ENCODE measurements at regions not wholly inside any gene's neighbourhood (a gene's known extent, or its start where the extent isn't known, plus 50 kb on each side); places are given as distances from the start of the nearest gene placed in this dataset.

DNA sequence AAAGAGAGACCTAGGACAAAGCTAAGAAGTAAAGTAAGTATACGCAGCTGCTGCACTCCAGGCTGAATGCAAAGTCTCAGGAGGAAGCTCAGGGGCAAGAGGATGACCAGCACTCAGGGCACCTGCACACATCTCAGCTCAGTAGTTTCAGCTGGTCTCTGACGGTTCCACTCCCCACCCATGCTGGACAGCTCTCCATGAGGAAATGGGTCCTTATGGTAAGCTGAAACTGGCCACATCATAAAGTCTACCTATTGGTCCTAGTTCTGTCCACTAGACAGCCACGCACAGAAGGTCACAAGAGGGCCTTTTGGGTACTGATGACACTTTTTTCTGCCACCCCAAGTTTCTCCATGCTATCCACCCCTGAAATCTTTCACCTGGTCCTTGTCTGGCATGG, 215.3 kb downstream of the TTC32 start (continued):
- no peak for TF ChIP-seq YY1 (IDR thresholded peaks at IDR 0.05; ENCODE audit: low read depth, low read length)
- TF ChIP-seq, protein P1, sequence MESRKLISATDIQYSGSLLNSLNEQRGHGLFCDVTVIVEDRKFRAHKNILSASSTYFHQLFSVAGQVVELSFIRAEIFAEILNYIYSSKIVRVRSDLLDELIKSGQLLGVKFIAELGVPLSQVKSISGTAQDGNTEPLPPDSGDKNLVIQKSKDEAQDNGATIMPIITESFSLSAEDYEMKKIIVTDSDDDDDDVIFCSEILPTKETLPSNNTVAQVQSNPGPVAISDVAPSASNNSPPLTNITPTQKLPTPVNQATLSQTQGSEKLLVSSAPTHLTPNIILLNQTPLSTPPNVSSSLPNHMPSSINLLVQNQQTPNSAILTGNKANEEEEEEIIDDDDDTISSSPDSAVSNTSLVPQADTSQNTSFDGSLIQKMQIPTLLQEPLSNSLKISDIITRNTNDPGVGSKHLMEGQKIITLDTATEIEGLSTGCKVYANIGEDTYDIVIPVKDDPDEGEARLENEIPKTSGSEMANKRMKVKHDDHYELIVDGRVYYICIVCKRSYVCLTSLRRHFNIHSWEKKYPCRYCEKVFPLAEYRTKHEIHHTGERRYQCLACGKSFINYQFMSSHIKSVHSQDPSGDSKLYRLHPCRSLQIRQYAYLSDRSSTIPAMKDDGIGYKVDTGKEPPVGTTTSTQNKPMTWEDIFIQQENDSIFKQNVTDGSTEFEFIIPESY (IDR thresholded peaks at IDR 0.05): no peak
- no peak for TF ChIP-seq TARDBP (IDR thresholded peaks at IDR 0.05; ENCODE audit: borderline replicate concordance)
- TF ChIP-seq, protein P2, sequence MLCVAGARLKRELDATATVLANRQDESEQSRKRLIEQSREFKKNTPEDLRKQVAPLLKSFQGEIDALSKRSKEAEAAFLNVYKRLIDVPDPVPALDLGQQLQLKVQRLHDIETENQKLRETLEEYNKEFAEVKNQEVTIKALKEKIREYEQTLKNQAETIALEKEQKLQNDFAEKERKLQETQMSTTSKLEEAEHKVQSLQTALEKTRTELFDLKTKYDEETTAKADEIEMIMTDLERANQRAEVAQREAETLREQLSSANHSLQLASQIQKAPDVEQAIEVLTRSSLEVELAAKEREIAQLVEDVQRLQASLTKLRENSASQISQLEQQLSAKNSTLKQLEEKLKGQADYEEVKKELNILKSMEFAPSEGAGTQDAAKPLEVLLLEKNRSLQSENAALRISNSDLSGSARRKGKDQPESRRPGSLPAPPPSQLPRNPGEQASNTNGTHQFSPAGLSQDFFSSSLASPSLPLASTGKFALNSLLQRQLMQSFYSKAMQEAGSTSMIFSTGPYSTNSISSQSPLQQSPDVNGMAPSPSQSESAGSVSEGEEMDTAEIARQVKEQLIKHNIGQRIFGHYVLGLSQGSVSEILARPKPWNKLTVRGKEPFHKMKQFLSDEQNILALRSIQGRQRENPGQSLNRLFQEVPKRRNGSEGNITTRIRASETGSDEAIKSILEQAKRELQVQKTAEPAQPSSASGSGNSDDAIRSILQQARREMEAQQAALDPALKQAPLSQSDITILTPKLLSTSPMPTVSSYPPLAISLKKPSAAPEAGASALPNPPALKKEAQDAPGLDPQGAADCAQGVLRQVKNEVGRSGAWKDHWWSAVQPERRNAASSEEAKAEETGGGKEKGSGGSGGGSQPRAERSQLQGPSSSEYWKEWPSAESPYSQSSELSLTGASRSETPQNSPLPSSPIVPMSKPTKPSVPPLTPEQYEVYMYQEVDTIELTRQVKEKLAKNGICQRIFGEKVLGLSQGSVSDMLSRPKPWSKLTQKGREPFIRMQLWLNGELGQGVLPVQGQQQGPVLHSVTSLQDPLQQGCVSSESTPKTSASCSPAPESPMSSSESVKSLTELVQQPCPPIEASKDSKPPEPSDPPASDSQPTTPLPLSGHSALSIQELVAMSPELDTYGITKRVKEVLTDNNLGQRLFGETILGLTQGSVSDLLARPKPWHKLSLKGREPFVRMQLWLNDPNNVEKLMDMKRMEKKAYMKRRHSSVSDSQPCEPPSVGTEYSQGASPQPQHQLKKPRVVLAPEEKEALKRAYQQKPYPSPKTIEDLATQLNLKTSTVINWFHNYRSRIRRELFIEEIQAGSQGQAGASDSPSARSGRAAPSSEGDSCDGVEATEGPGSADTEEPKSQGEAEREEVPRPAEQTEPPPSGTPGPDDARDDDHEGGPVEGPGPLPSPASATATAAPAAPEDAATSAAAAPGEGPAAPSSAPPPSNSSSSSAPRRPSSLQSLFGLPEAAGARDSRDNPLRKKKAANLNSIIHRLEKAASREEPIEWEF (IDR thresholded peaks at IDR 0.05; ENCODE audit: insufficient replicate concordance, low read depth, low read length): no peak
- TF ChIP-seq BRCA1 (IDR thresholded peaks at IDR 0.05; ENCODE audit: low read depth, low read length): no peak

DNA sequence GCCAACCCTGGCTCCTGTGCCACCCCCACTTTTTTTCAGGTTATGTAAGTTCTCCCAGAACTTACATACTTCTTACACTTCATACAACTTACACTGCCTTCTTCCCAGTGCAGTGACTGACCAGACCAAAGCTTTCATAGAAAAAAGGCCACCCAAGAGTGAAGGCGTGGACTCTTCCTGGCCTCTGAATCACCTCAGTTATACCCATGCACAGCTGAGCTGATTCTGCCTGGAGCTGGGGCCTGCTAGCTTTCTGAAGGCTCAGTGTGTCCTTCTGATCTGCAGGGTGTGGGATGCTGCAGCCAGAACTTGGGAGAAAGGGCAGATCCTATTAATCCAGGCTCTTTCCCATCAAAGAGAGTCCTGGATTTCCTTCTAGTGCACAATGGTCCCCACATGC, 216.1 kb downstream of the TTC32 start:
- intact Hi-C loops (cut with micrococcal nuclease; ENCODE audit: unreplicated experiment): loop anchor here (5.0 kb wide), 1 partner anchor 177 kb away; no protein-coding TSS in a partner anchor
- Histone ChIP-seq H3K27me3 (replicated peaks in 1 of 2; ENCODE audit: control insufficient read depth in 2 of 2, insufficient read depth in 2 of 2, low read length in 1 of 2) (no peaks in the 10 kb centered on the region; a peak in 1 of 4 replicates), H3K4me3 (no peak overlapping the region), H3K9ac (ENCODE audit: control insufficient read depth, insufficient read depth, low read length) (no peak overlapping the region), H4K20me1 (ENCODE audit: control insufficient read depth, insufficient read depth) (no peaks in the 10 kb centered on the region), H3K36me3 (ENCODE audit: control insufficient read depth in 2 of 2, insufficient read depth in 2 of 2, low read length in 1 of 2) (no peaks in the 10 kb centered on the region), H3K4me1 (ENCODE audit: control insufficient read depth, insufficient read depth, low read length) (no peaks in the 10 kb centered on the region), H3K9me3 (replicated peaks; ENCODE audit: control insufficient read depth, insufficient read depth, low read length) (no peaks in the 10 kb centered on the region), H3K79me2 (ENCODE audit: control insufficient read depth, insufficient read depth, low read length) (no peaks in the 10 kb centered on the region), H2AFZ (ENCODE audit: control insufficient read depth, low read depth, low read length) (no peak overlapping the region), H3K27ac (ENCODE audit: control insufficient read depth, insufficient read depth) (no peak overlapping the region), H3K4me2 (ENCODE audit: control insufficient read depth, insufficient read depth) (no peak overlapping the region)
- ChIA-PET CTCF (interaction anchor here (0.5 kb wide), 1 partner anchor 24 kb away, joined by 3 read pairs; no protein-coding TSS in a partner anchor), SMC1A (ENCODE audit: uncharacterized antibody, unreplicated experiment) (interaction anchor here (1.0 kb wide), 1 partner anchor 18 kb away, joined by 3 read pairs; no protein-coding TSS in a partner anchor), RAD21 (ENCODE audit: unreplicated experiment) (no interaction called here), POLR2A (no interaction called here)
- in situ Hi-C loops (cut with MboI): no loop called here
- 0% methylated on average over 1 of the region's 1 CpG for WGBS (ENCODE audit: insufficient coverage, insufficient replicate concordance, low lambda C conversion rate, missing lambda C conversion rate)
- FAIRE-seq: no peak
- no TSS peak for BruUV-seq (replicated peaks)
- no peak for DNase-seq (ENCODE audit: low read depth, low spot score)
- no peak for ATAC-seq
- no peak for TF ChIP-seq POLR2AphosphoS5 (IDR thresholded peaks at IDR 0.05; ENCODE audit: low read length)
- TF ChIP-seq, protein P3, sequence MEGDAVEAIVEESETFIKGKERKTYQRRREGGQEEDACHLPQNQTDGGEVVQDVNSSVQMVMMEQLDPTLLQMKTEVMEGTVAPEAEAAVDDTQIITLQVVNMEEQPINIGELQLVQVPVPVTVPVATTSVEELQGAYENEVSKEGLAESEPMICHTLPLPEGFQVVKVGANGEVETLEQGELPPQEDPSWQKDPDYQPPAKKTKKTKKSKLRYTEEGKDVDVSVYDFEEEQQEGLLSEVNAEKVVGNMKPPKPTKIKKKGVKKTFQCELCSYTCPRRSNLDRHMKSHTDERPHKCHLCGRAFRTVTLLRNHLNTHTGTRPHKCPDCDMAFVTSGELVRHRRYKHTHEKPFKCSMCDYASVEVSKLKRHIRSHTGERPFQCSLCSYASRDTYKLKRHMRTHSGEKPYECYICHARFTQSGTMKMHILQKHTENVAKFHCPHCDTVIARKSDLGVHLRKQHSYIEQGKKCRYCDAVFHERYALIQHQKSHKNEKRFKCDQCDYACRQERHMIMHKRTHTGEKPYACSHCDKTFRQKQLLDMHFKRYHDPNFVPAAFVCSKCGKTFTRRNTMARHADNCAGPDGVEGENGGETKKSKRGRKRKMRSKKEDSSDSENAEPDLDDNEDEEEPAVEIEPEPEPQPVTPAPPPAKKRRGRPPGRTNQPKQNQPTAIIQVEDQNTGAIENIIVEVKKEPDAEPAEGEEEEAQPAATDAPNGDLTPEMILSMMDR (IDR thresholded peaks at IDR 0.05 in 2 of 3, conservative IDR thresholded peaks at IDR 0.05 in 1 of 3; ENCODE audit: control insufficient read depth in 2 of 3, extremely low read depth in 1 of 3, insufficient read depth in 1 of 3, low read depth in 3 of 3, low read length in 3 of 3): no peak
- TF ChIP-seq BHLHE40 (IDR thresholded peaks at IDR 0.05; ENCODE audit: borderline replicate concordance in 1 of 2, low read depth in 2 of 2, low read length in 1 of 2): no peak
- no peak for TF ChIP-seq SPI1 (IDR thresholded peaks at IDR 0.05; ENCODE audit: borderline replicate concordance, insufficient read depth, low read depth, low read length)
- no peak for TF ChIP-seq DPF2 (IDR thresholded peaks at IDR 0.05)
- no peak for TF ChIP-seq ZNF207 (IDR thresholded peaks at IDR 0.05; ENCODE audit: borderline replicate concordance)
- TF ChIP-seq POLR2AphosphoS2 (IDR thresholded peaks at IDR 0.05; ENCODE audit: low read depth, low read length): no peak
- no peak for TF ChIP-seq BRCA1 (IDR thresholded peaks at IDR 0.05; ENCODE audit: low read depth, low read length)
- TF ChIP-seq SMARCA5 (IDR thresholded peaks at IDR 0.05): no peak

Measured in GM12878 (cell line).